GM18858 (cell line): ENCODE measurements at regions not wholly inside any gene's neighbourhood (a gene's known extent, or its start where the extent isn't known, plus 50 kb on each side); places are given as distances from the start of the nearest gene placed in this dataset.

ENCODE experiments used
- ATAC-seq: cut with Tn5 transposase; IDR thresholded peaks from one replicate; pipeline ENCODE4 v1.9.1; 2021; ENCODE audit not compliant: unreplicated experiment

- ATAC-seq: no peak
Measured at GRCh38 chr1:175894581-175894980, 151.2 kb upstream of the TNR start.

GRCh38 chr1:175893192-175893591 lies 149.8 kb upstream of the TNR start:
- ATAC-seq: no peak

GRCh38 chr1:175892686-175893085 lies 149.3 kb upstream of the TNR start:
- no peak for ATAC-seq

GRCh38 chr1:175891783-175892309 lies 148.5 kb upstream of the TNR start:
- ATAC-seq: no peak

GRCh38 chr1:175890958-175891357 lies 147.6 kb upstream of the TNR start:
- ATAC-seq: no peak

- ATAC-seq: no peak
Measured at GRCh38 chr1:175889848-175890247, 146.5 kb upstream of the TNR start.

- ATAC-seq: no peak
Measured at GRCh38 chr1:175888996-175889395, 145.6 kb upstream of the TNR start.

DNA sequence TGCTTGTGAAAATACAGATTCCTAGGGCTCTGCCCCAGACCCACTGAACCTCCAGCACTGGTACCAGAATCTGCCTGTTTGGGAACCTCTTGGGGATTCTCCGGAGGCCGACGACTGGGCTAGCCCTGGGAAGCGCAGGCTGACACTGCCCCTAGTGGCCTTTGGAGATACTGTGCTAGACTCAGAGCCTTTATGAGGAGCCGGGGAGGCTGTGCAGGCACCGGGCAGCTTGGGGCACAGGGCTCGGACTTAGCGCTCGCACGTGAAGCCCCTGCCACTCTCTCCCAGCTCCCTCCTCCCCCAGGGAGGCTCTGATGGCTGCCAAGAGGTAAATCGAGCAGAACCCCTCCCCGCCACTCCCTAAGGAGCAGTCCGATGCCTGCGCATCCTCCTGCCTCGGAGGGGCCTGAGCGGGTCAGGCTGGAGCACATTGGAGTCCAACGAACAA lies 144.6 kb upstream of the TNR start:
- peak; percentile 49 for ATAC-seq

DNA sequence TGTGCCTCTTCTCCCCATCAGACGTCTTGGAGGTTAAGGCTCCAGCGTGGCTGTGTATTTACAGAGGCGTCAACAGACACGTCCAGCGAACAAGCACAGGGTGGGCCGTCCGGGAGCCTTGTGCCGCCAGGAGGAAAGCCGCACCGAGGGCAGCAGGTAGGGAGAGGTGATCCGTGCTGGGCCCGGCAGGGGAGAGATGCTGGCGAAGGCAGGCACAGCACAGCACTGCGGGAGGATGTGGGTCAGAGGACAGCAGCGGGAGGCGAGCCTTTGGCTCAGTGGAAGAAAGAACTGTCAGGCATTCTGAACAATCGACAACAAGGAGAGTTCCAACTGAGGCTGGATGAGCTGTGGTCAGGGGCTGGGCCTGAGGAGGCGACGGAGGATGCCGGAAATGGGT lies 144.1 kb upstream of the TNR start:
- ATAC-seq: no peak

DNA sequence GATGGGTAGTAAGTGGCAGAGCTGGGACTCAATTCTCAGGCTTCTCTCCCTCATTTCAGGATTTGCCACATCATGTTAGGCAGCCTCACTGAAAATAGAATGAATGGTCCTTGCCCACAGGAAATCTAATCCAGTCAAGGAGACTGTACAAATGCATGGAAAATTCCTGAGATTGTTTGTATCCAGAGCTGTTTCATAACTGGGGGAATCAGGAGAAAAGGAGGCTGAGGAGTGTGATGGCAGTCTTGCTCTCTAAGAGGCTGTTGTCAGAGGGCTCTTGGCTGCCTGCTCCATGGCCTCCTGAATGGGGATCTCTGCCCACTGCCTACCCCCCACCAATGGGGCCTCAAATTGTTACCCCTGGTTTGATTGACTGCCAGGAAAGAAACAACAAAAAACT lies 141.9 kb upstream of the TNR start:
- no peak for ATAC-seq

GRCh38 chr1:175884369-175884768 lies 141.0 kb upstream of the TNR start:
- ATAC-seq: no peak

DNA sequence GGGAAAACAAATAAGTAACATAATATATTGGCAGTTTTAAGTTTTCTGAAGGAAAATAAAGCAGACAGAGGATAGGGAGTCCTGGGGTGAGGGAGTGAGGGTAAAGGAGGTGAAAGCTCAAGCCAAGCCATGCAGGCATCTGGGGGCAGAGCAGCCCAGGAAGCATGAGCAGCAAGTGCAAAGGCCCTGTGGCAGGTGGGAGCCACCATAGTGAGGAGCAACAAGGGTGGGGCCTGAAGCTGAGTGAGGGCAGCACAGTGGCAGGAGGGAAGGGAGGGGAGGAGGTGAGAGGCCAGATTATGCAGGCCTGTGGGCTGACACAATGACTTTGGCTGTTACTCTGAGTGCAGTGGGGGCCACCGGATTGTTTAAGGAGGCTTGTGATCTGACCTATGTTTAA lies 138.8 kb upstream of the TNR start:
- ATAC-seq: no peak

DNA sequence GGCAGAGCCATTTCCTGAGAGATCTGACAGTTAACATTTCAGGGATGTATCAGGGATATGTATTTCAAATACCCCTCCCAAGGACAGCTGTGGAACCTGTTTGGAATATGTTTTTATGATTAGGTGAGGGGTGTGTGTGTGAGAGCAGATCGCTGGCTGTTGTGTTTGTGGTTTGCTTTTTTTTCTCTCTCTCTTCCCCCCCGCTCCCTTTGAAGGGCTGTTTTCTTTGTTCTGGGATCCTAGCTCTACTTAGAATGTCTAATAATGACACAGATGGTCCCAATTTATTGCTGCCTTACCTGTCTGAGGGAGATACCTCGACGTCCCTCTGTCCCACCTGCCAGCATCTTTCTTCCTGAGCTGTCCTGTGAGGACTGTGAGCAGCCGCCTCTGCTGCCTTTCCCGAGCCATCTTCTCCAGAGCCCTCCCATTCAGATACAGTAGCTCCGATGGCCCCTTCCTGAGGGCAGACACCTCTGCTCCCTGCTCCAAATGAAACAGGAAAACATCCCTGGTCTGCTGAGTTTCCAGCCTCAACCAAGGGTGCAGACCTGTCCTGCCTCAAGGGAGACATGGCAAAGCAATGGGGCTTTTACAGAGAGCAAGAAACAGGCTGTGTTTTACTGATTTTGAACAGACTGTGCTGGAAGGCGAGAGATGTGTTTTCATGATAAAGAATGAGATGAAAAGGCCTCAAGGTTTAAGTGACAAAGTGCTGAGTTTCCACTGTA lies 138.0 kb upstream of the TNR start:
- ATAC-seq: no peak

- ATAC-seq: no peak
Measured at GRCh38 chr1:175878775-175879174, 135.4 kb upstream of the TNR start.

DNA sequence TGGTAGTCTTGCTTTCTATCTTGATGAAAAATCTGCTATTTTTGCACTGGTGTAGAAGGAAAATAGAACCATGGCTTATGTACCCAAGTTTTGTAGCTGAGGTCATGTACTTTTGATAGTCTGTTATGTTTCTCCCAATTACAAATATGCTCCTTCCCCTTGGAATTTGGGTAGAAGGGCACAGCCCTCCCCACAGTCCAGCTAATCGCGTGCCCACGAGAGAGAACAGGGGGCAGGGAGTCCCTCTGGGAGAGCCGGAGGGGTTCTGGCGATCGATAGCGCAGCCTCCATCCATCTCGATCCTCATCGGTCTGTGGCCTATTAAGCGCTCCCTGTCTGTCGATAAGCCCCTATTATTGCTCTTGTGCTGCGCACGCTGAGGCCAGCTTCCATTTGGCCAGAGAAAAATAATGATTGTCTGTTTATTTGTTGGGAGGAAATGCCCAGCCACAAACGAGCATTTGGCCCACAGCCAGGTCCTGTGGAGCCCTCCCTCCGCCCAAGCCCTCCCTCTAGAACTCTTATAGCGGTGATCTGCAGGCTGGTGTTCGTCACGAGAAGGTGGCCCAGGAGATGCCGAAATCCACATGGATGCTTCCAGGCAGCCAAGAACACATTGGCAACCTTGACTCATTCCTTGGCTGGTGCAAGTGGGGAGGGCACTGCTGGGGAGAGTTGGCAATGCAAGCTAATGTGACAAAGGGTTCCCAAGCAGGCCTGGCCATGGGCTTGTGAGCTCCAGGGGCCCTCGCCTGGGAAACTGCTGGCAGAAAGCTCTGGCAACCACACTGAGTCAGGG lies 134.7 kb upstream of the TNR start:
- no peak for ATAC-seq

DNA sequence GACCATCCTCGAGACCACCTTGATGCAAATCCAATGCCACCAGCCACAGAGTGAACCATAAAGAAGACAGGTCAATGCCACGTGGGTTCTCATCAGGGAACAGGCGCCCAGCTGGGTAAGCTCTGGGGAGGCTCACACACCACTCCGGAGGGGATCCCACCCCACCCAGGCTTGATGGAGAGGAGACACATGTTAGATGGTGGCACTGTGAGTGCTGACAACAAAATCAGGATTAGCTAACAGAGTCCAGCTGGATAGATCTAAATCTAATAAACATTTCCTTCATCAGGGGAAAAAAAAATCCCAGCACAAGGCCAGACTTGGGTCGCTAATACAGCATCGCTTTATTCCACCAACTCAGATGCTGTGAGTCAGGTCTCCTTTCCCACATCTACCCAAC lies 132.2 kb upstream of the TNR start:
- ATAC-seq: no peak

DNA sequence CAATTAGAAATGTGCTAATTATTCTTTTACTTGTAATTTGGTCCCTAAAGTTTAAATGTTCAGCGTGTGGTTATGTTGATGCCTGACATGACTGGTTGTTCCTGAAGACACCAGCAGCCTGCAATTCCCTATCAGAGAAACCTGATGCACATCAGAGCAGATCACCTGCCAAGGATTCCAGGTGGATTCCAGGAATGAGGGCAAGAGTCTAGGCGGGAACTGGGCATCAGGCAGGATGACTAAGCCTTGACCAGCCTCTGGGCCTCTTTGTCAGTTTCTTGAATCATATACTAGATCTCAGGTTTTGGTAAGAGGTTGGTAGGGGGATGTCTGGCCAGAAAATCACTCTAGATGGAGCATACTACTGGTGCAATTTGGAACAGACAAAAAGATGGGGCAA lies 130.7 kb upstream of the TNR start:
- no peak for ATAC-seq

- peak; percentile 69 for ATAC-seq
Measured at GRCh38 chr1:175873290-175873935, 130.0 kb upstream of the TNR start.

DNA sequence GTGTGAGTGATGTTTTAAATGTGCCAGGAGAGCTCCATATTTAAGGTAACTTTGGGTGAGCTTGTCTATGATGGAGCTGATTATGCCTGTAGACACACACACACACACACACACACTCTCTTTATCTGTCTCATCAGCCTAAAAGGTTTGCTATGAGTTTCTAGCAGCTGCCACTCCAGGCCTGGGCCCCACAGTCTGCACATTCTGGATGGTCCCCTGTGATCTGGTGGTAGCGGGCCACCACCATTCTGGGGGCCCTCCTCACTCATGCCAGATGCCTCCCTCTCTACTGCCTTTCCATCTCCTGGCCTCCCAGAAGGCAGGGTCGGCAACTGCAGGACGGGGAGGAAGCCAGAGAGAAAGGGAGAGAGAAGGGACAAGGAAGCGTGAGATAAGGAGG lies 129.2 kb upstream of the TNR start:
- no peak for ATAC-seq

GRCh38 chr1:175871647-175872046 lies 128.3 kb upstream of the TNR start:
- ATAC-seq: no peak

DNA sequence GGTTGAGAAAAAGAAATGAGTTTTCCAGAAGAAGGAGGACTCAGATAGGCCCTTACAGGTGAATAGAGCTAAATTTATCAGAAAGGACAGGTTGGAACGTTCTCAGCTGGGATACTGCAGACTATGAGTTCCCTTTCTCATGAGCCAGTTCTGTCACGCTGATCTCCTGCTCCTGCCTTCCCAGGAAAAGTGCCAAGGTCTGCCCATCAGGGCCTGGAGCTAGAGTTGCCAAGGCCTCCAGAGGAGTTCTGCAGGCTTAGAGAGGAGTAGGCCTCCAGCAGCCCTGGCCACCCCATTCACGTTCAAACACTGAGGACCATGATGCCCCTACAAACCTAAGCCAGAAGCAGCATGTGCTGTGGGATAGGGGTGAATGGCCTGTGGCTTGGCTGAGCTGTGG lies 126.8 kb upstream of the TNR start:
- no peak for ATAC-seq

GRCh38 chr1:175866776-175867175 lies 123.4 kb upstream of the TNR start:
- ATAC-seq: no peak
